CD4-positive, alpha-beta T cell (primary cell): ENCODE measurements at regions not wholly inside any gene's neighbourhood (a gene's known extent, or its start where the extent isn't known, plus 50 kb on each side); places are given as distances from the start of the nearest gene placed in this dataset.
"Not testable (repeated sequence)": the region's sequence is repeated elsewhere in the genome, so short reads cannot be mapped to it uniquely, and the experiment has no call there.

Source experiments
- ATAC-seq: fragments of 200-7000 bp; cut with Tn5 transposase; one replicate; pipeline ENCODE4 v1.10.0; 2022; ENCODE audit warnings: mild to moderate bottlenecking; ENCODE audit not compliant: poor library complexity
- CTCF ChIA-PET: fragments of 350-600 bp; sonication (Branson Sonifier 250); formaldehyde crosslinking; loops from one replicate; lab custom pipeline; 2021; ENCODE audit warnings: antibody characterized with exemption, inconsistent platforms; lab: Charles Lee
- POLR2A ChIA-PET: fragments of 350-600 bp; sonication (Branson Sonifier 250); formaldehyde crosslinking; loops from one replicate; lab custom pipeline; 2021; ENCODE audit warnings: antibody characterized with exemption, inconsistent platforms; lab: Charles Lee
- DNase-seq, 14 experiments: peaks; one replicate each; pipeline ENCODE4 v3.0.0-alpha.2; 2013 to 2020; ENCODE audit warnings: mixed read lengths in 2 of 14
- H3K27ac ChIP-seq, 2 donors: one replicate each; pipeline versions ENCODE4 v1.5.1 to v1.7.0; 2013; ENCODE audit warnings: low read length in 2 of 2, low read depth in 1 of 2, mild to moderate bottlenecking in 1 of 2
- H3K27me3 ChIP-seq, 2 experiments: 1 replicate in 1 of 2; 2 replicates in 1 of 2; pipeline versions ENCODE4 v1.6.1 to v1.7.0; 2013; ENCODE audit warnings: low read length in 2 of 2, control low read depth in 1 of 2, mild to moderate bottlenecking in 1 of 2, moderate library complexity in 1 of 2; ENCODE audit not compliant: insufficient read depth in 2 of 2, control insufficient read depth in 1 of 2
- H3K36me3 ChIP-seq: one replicate; pipeline ENCODE4 v1.6.1; 2013; ENCODE audit warnings: low read length, control low read depth; ENCODE audit not compliant: insufficient read depth
- H3K4me1 ChIP-seq: one replicate; pipeline ENCODE4 v1.6.1; 2013; ENCODE audit warnings: low read length, control low read depth; ENCODE audit not compliant: insufficient read depth
- H3K4me3 ChIP-seq: one replicate; pipeline ENCODE4 v1.5.1; 2013; ENCODE audit warnings: mild to moderate bottlenecking, low read length, moderate library complexity
- H3K9me3 ChIP-seq, 2 experiments: 1 replicate in 1 of 2; 2 replicates in 1 of 2; pipeline versions ENCODE4 v1.6.1 to v1.7.0; 2013; ENCODE audit warnings: low read length in 2 of 2, mild to moderate bottlenecking in 2 of 2, control low read depth in 1 of 2, moderate library complexity in 1 of 2; ENCODE audit not compliant: control insufficient read depth in 1 of 2, insufficient read depth in 1 of 2
- H3K27ac Mint-ChIP-seq: one replicate; pipeline ENCODE4 v1.8.0; 2020; ENCODE audit warnings: mixed read lengths
- H3K27me3 Mint-ChIP-seq: one replicate; pipeline ENCODE4 v1.8.0; 2021; ENCODE audit warnings: mixed read lengths
- H3K36me3 Mint-ChIP-seq: one replicate; pipeline ENCODE4 v1.8.0; 2021; ENCODE audit warnings: low read depth, mixed read lengths
- H3K4me1 Mint-ChIP-seq: one replicate; pipeline ENCODE4 v1.8.0; 2021; ENCODE audit warnings: low read depth, mixed read lengths
- H3K4me3 Mint-ChIP-seq: one replicate; pipeline ENCODE4 v1.8.0; 2020; ENCODE audit warnings: mild to moderate bottlenecking, mixed read lengths
- H3K9me3 Mint-ChIP-seq: one replicate; pipeline ENCODE4 v1.8.0; 2020; ENCODE audit warnings: mixed read lengths
- intact Hi-C, 2 experiments: fragments of 100-400 bp; cut with DNase I in 1 of 2; cut with micrococcal nuclease in 1 of 2; formaldehyde crosslinking; loops; one replicate each; pipeline versions ENCODE4 v1.15.1 to v1.9.0; 2023 to 2025; cut with DNase I, micrococcal nuclease

GRCh38 chr1:120949724-120950123 is 60.2 kb downstream of the PPIAL4A start:
- H3K27me3 Mint-ChIP-seq, H3K27ac Mint-ChIP-seq, H3K4me3 Mint-ChIP-seq, H3K9me3 Mint-ChIP-seq, H3K4me3 ChIP-seq, H3K36me3 ChIP-seq, H3K4me1 Mint-ChIP-seq, H3K27me3 ChIP-seq, CTCF ChIA-PET, POLR2A ChIA-PET, intact Hi-C loops, H3K27ac ChIP-seq, DNase-seq, H3K9me3 ChIP-seq, H3K4me1 ChIP-seq, ATAC-seq: not testable (repeated sequence)
- H3K36me3 Mint-ChIP-seq = peaks cover 14% of the 10 kb centered on the region

GRCh38 chr1:120950633-120951032 is 61.1 kb downstream of the PPIAL4A start:
- H3K27ac Mint-ChIP-seq, CTCF ChIA-PET: not testable (repeated sequence)

GRCh38 chr1:120951100-120951499 is 61.5 kb downstream of the PPIAL4A start:
- POLR2A ChIA-PET, DNase-seq, ATAC-seq, intact Hi-C loops, H3K4me1 ChIP-seq, H3K27ac Mint-ChIP-seq, H3K4me1 Mint-ChIP-seq, H3K36me3 ChIP-seq, H3K4me3 ChIP-seq, H3K27me3 Mint-ChIP-seq, H3K27ac ChIP-seq, CTCF ChIA-PET, H3K9me3 Mint-ChIP-seq, H3K9me3 ChIP-seq, H3K27me3 ChIP-seq, H3K4me3 Mint-ChIP-seq: not testable (repeated sequence)
- H3K36me3 Mint-ChIP-seq = peaks cover 14% of the 10 kb centered on the region

More at GRCh38 chr1:120950633-120951032, 61.1 kb downstream of the PPIAL4A start:
- H3K4me3 Mint-ChIP-seq, intact Hi-C loops, ATAC-seq, H3K4me1 Mint-ChIP-seq, H3K9me3 Mint-ChIP-seq, H3K27me3 ChIP-seq, H3K36me3 ChIP-seq, H3K4me3 ChIP-seq, POLR2A ChIA-PET, DNase-seq, H3K27me3 Mint-ChIP-seq, H3K4me1 ChIP-seq, H3K27ac ChIP-seq, H3K9me3 ChIP-seq: not testable (repeated sequence)
- peaks cover 14% of the 10 kb centered on the region for H3K36me3 Mint-ChIP-seq

- not testable (repeated sequence) for DNase-seq, H3K4me3 Mint-ChIP-seq
These were observed 62.8 kb downstream of the PPIAL4A start for GRCh38 chr1:120952207-120952870.

GRCh38 chr1:120952871-120953265 is 63.3 kb downstream of the PPIAL4A start:
- POLR2A ChIA-PET, DNase-seq, ATAC-seq, H3K36me3 ChIP-seq, H3K27me3 ChIP-seq, CTCF ChIA-PET, intact Hi-C loops, H3K4me3 ChIP-seq, H3K9me3 Mint-ChIP-seq, H3K4me1 Mint-ChIP-seq, H3K4me1 ChIP-seq, H3K4me3 Mint-ChIP-seq, H3K27me3 Mint-ChIP-seq, H3K27ac ChIP-seq, H3K27ac Mint-ChIP-seq, H3K9me3 ChIP-seq: not testable (repeated sequence)
- peaks cover 23% of the 10 kb centered on the region for H3K36me3 Mint-ChIP-seq

More at GRCh38 chr1:120952207-120952870, 62.8 kb downstream of the PPIAL4A start:
- POLR2A ChIA-PET, H3K27me3 Mint-ChIP-seq, H3K36me3 ChIP-seq, H3K27me3 ChIP-seq, CTCF ChIA-PET, H3K4me1 Mint-ChIP-seq, H3K9me3 Mint-ChIP-seq, intact Hi-C loops, H3K4me1 ChIP-seq, H3K27ac ChIP-seq, H3K4me3 ChIP-seq, H3K9me3 ChIP-seq, H3K27ac Mint-ChIP-seq: not testable (repeated sequence)
- H3K36me3 Mint-ChIP-seq = peaks cover 22% of the 10 kb centered on the region
- ATAC-seq = peak; percentile 49
